ENCODE measurements at regions not wholly inside any gene's neighbourhood (a gene's known extent, or its start where the extent isn't known, plus 50 kb on each side); places are given as distances from the start of the nearest gene placed in this dataset.
A peak's percentile ranks its signal among the peaks of the same experiment; 100 is the strongest.
"Not testable (repeated sequence)": the region's sequence is repeated elsewhere in the genome, so short reads cannot be mapped to it uniquely, and the experiment has no call there.

DNA sequence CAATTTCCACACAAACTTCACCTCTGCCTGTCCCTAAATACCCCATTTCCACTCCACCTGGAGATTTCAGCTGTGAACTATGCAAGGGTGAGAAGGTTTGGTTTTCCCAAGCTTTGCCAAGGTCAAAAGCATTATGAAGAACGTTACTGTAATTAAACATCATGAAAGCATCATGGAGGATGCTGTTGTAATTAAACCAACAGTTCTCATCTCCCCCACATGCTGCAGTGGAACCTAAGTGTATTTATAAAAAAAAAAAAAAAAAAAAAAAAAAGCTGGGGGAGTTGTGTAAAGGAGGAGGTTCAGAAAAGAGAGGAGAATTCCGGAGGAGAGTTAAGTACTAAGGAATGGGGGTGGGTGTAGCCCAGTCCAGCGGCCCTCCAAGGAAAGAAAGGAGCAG lies 474.9 kb upstream of the JARID2 start:
- H3K27ac ChIP-seq (ENCODE audit: low read length) = no peak overlapping the region
- DNase-seq (ENCODE audit: low read depth, low spot score) = no peak
- H3K4me1 ChIP-seq (ENCODE audit: control insufficient read depth, insufficient read depth, low read length) = peaks cover 4% of the 10 kb centered on the region; the same call in 1 of the 2 replicates
- H3K4me3 ChIP-seq (ENCODE audit: low read length) = no peak overlapping the region
- no peaks in the 10 kb centered on the region for H3K36me3 ChIP-seq (ENCODE audit: control insufficient read depth, insufficient read depth, low read length)
- H3K9me3 ChIP-seq (ENCODE audit: control insufficient read depth, insufficient read depth, low read length) = no peaks in the 10 kb centered on the region
- no CpG with 5 or more reads among the region's 3 CpGs for WGBS (ENCODE audit: insufficient coverage, insufficient read length)
- no peaks in the 10 kb centered on the region for H3K27me3 ChIP-seq (ENCODE audit: control insufficient read depth, insufficient read depth, low read length)

DNA sequence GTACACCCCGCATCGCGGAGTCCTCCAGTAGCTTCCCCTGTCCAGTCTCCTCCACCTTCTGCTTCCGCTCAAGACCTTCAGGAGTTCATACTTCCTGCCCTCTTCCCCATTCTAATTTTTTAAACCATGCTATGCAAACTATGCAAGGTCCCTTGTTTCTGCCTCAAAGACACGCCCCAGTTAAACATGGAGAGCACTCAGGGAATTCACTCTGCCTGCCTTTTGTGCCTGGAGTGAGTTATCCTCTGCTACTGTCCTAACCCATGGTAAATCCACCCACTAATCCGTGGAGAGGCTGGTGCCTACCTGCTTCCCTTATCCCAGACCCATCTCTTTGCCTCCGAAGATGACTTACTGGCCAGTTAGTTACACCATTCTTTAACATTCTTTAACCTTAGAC lies 473.7 kb upstream of the JARID2 start:
- Histone ChIP-seq H3K4me1 (ENCODE audit: control insufficient read depth, insufficient read depth, low read length) (peaks cover 4% of the 10 kb centered on the region; the same call in 1 of the 2 replicates), H3K9me3 (ENCODE audit: control insufficient read depth, insufficient read depth, low read length) (no peaks in the 10 kb centered on the region), H3K27me3 (ENCODE audit: control insufficient read depth, insufficient read depth, low read length) (no peaks in the 10 kb centered on the region), H3K27ac (ENCODE audit: low read length) (no peak overlapping the region), H3K4me3 (ENCODE audit: low read length) (no peak overlapping the region), H3K36me3 (ENCODE audit: control insufficient read depth, insufficient read depth, low read length) (no peaks in the 10 kb centered on the region)
- WGBS (ENCODE audit: insufficient coverage, insufficient read length) = no CpG with 5 or more reads among the region's 7 CpGs
- no peak for DNase-seq (ENCODE audit: low read depth, low spot score)

DNA sequence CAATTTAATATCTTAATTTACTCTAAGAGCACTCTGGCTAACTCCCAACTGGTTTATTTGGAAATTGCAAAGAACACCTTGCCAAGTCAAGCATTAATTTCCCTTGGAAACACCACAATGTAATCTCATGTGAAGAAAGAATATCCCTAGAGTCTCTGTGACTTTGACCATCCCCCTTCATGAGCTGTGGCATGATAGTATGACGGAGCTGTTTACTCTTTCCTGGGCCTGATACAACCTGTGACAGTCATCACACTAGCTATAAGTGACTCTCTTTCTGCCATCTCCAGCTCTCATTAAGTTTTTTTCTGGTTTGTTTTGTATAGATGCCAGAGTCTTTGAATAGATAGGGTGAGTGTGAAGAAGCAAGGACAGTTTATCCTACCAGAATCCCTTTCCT lies 470.3 kb upstream of the JARID2 start:
- H3K9me3 ChIP-seq (ENCODE audit: control insufficient read depth, insufficient read depth, low read length) = no peaks in the 10 kb centered on the region
- peaks cover 6% of the 10 kb centered on the region; the same call in 1 of the 2 replicates for H3K4me1 ChIP-seq (ENCODE audit: control insufficient read depth, insufficient read depth, low read length)
- DNase-seq (ENCODE audit: low read depth, low spot score) = no peak
- H3K4me3 ChIP-seq (ENCODE audit: low read length) = no peak overlapping the region
- WGBS (ENCODE audit: insufficient coverage, insufficient read length) = no CpG with 5 or more reads among the region's 1 CpG
- no peaks in the 10 kb centered on the region for H3K27me3 ChIP-seq (ENCODE audit: control insufficient read depth, insufficient read depth, low read length)
- H3K36me3 ChIP-seq (ENCODE audit: control insufficient read depth, insufficient read depth, low read length) = no peaks in the 10 kb centered on the region
- H3K27ac ChIP-seq (ENCODE audit: low read length) = no peak overlapping the region

- Histone ChIP-seq H3K9me3 (ENCODE audit: control insufficient read depth, insufficient read depth, low read length) (no peaks in the 10 kb centered on the region), H3K27me3 (ENCODE audit: control insufficient read depth, insufficient read depth, low read length) (no peaks in the 10 kb centered on the region), H3K27ac (ENCODE audit: low read length) (no peak overlapping the region), H3K4me3 (ENCODE audit: low read length) (no peak overlapping the region), H3K4me1 (ENCODE audit: control insufficient read depth, insufficient read depth, low read length) (peaks cover 6% of the 10 kb centered on the region; the same call in 1 of the 2 replicates), H3K36me3 (ENCODE audit: control insufficient read depth, insufficient read depth, low read length) (no peaks in the 10 kb centered on the region)
- DNase-seq (ENCODE audit: low read depth, low spot score) = no peak
- no CpG with 5 or more reads among the region's 3 CpGs for WGBS (ENCODE audit: insufficient coverage, insufficient read length)
Measured at GRCh38 chr6:14776307-14776706, 469.6 kb upstream of the JARID2 start.

- no CpG with 5 or more reads among the region's 12 CpGs for WGBS (ENCODE audit: insufficient coverage, insufficient read length)
- DNase-seq (ENCODE audit: low read depth, low spot score) = no peak
- no peaks in the 10 kb centered on the region for H3K36me3 ChIP-seq (ENCODE audit: control insufficient read depth, insufficient read depth, low read length)
- H3K27me3 ChIP-seq (ENCODE audit: control insufficient read depth, insufficient read depth, low read length) = no peaks in the 10 kb centered on the region
- H3K27ac ChIP-seq (ENCODE audit: low read length) = no peak overlapping the region
- H3K4me3 ChIP-seq (ENCODE audit: low read length) = no peak overlapping the region
- H3K9me3 ChIP-seq (ENCODE audit: control insufficient read depth, insufficient read depth, low read length) = no peaks in the 10 kb centered on the region
- H3K4me1 ChIP-seq (ENCODE audit: control insufficient read depth, insufficient read depth, low read length) = peaks cover 10% of the 10 kb centered on the region
Measured at GRCh38 chr6:14781772-14782525, 463.9 kb upstream of the JARID2 start.

DNA sequence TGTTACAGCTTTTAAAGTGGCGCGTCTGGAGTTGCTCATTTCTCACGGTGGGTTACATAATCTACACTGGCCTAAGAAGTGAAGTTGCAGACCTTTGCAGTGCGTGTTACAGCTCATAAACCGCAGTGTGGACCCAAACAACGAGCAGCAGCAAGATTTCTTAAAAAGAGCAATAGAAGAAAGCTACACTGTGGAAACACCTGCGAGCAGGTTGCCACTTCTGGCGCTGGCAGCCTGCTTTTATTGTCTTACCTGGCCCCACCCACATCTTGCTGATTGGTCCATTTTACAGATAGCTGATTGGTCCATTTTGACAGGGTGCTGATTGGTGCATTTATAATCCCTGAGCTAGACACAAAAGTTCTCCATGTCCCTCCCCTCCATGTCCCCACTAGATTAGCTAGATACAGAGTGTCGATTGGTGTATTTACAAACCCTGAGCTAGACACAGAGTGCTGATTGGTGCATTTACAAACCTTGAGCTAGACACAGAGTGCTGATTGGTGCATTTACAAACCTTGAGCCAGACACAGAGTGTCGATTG lies 462.9 kb upstream of the JARID2 start:
- not testable (repeated sequence) for DNase-seq (ENCODE audit: low read depth, low spot score); H3K4me3 ChIP-seq (ENCODE audit: low read length); H3K4me1 ChIP-seq (ENCODE audit: control insufficient read depth, insufficient read depth, low read length); H3K27ac ChIP-seq (ENCODE audit: low read length); H3K9me3 ChIP-seq (ENCODE audit: control insufficient read depth, insufficient read depth, low read length); H3K36me3 ChIP-seq (ENCODE audit: control insufficient read depth, insufficient read depth, low read length); H3K27me3 ChIP-seq (ENCODE audit: control insufficient read depth, insufficient read depth, low read length)
- WGBS (ENCODE audit: insufficient coverage, insufficient read length) = no CpG with 5 or more reads among the region's 10 CpGs

DNA sequence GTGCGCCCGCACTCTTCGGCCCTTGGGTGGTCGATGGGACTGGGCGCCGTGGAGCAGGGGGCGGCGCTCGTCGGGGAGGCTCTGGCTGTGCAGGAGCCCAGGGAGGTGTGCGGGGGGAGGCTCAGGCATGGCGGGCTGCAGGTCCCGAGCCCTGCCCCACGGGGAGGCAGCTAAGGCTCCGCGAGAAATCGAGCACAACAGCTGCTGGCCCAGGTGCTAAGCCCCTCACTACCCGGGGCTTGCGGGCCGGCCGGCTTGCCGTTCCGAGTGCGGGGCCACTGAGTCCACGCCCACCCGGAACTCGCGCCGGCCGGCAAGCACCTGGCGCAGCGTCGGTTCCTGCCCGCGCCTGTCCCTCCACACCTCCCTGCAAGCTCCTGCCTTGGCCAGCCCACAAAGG lies 462.3 kb upstream of the JARID2 start:
- no peak overlapping the region for H3K27ac ChIP-seq (ENCODE audit: low read length)

GRCh38 chr6:14784596-14785492 lies 461.0 kb upstream of the JARID2 start:
- H3K27me3 ChIP-seq (ENCODE audit: control insufficient read depth, insufficient read depth, low read length) = no peaks in the 10 kb centered on the region
- peaks cover 8% of the 10 kb centered on the region for H3K4me1 ChIP-seq (ENCODE audit: control insufficient read depth, insufficient read depth, low read length)
- DNase-seq (ENCODE audit: low read depth, low spot score) = peak; percentile 66
- WGBS (ENCODE audit: insufficient coverage, insufficient read length) = no CpG with 5 or more reads among the region's 15 CpGs
- no peak overlapping the region for H3K4me3 ChIP-seq (ENCODE audit: low read length)
- H3K36me3 ChIP-seq (ENCODE audit: control insufficient read depth, insufficient read depth, low read length) = no peaks in the 10 kb centered on the region
- H3K27ac ChIP-seq (ENCODE audit: low read length) = peak overlapping the region; percentile 56
- H3K9me3 ChIP-seq (ENCODE audit: control insufficient read depth, insufficient read depth, low read length) = no peaks in the 10 kb centered on the region

More for the DNA sequence above, 462.3 kb upstream of the JARID2 start:
- H3K27me3 ChIP-seq (ENCODE audit: control insufficient read depth, insufficient read depth, low read length) = no peaks in the 10 kb centered on the region
- WGBS (ENCODE audit: insufficient coverage, insufficient read length) = no CpG with 5 or more reads among the region's 35 CpGs
- H3K4me3 ChIP-seq (ENCODE audit: low read length) = no peak overlapping the region
- no peak for DNase-seq (ENCODE audit: low read depth, low spot score)
- no peaks in the 10 kb centered on the region for H3K9me3 ChIP-seq (ENCODE audit: control insufficient read depth, insufficient read depth, low read length)
- H3K4me1 ChIP-seq (ENCODE audit: control insufficient read depth, insufficient read depth, low read length) = peaks cover 7% of the 10 kb centered on the region
- no peaks in the 10 kb centered on the region for H3K36me3 ChIP-seq (ENCODE audit: control insufficient read depth, insufficient read depth, low read length)

DNA sequence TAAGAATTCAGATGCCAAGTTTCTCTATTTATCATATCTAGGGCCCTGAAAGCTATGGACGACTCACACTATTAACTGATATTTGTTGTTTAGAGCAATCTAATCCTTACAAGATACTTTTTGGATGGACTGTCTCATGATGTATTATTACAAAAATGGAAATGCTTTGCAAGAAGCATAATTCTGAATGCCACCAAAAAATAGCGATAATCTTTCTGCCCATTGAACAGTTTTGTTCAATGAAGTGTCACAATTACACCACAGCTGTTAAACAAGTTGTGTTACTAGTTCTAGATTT lies 460.4 kb upstream of the JARID2 start:
- H3K9me3 ChIP-seq (ENCODE audit: control insufficient read depth, insufficient read depth, low read length) = no peaks in the 10 kb centered on the region
- H3K4me1 ChIP-seq (ENCODE audit: control insufficient read depth, insufficient read depth, low read length) = peaks cover 8% of the 10 kb centered on the region
- no peak overlapping the region for H3K4me3 ChIP-seq (ENCODE audit: low read length)
- DNase-seq (ENCODE audit: low read depth, low spot score) = no peak
- WGBS (ENCODE audit: insufficient coverage, insufficient read length) = no CpG with 5 or more reads among the region's 2 CpGs
- no peaks in the 10 kb centered on the region for H3K27me3 ChIP-seq (ENCODE audit: control insufficient read depth, insufficient read depth, low read length)
- H3K27ac ChIP-seq (ENCODE audit: low read length) = no peak overlapping the region
- no peaks in the 10 kb centered on the region for H3K36me3 ChIP-seq (ENCODE audit: control insufficient read depth, insufficient read depth, low read length)

- Histone ChIP-seq H3K27ac (ENCODE audit: low read length) (no peak overlapping the region), H3K9me3 (ENCODE audit: control insufficient read depth, insufficient read depth, low read length) (no peaks in the 10 kb centered on the region), H3K36me3 (ENCODE audit: control insufficient read depth, insufficient read depth, low read length) (no peaks in the 10 kb centered on the region), H3K4me3 (ENCODE audit: low read length) (no peak overlapping the region), H3K4me1 (ENCODE audit: control insufficient read depth, insufficient read depth, low read length) (peaks cover 8% of the 10 kb centered on the region), H3K27me3 (ENCODE audit: control insufficient read depth, insufficient read depth, low read length) (no peaks in the 10 kb centered on the region)
- DNase-seq (ENCODE audit: low read depth, low spot score) = no peak
- no CpG with 5 or more reads among the region's 3 CpGs for WGBS (ENCODE audit: insufficient coverage, insufficient read length)
Measured at GRCh38 chr6:14786008-14786407, 459.9 kb upstream of the JARID2 start.
